IMR-90 (cell line): ENCODE measurements at regions not wholly inside any gene's neighbourhood (a gene's known extent, or its start where the extent isn't known, plus 50 kb on each side); places are given as distances from the start of the nearest gene placed in this dataset.

ENCODE experiments used
- ATAC-seq: fragments of 200-7000 bp; cut with Tn5 transposase; 2 replicates; pipeline ENCODE4 v1.9.1; 2020; ENCODE audit warnings: low read depth, mild to moderate bottlenecking, moderate library complexity
- BruUV-seq: library from RNA; stranded (reverse); fragments of 400-500 nt; replicated peaks from 2 replicates; lab custom pipeline; 2021; lab: Mats Ljungman, UMichigan
- CTCF ChIA-PET: fragments of 300-600 bp; formaldehyde crosslinking; extraction: SDS; loops from one replicate; lab custom pipeline; 2021; ENCODE audit warnings: antibody characterized with exemption; lab: Yijun Ruan, JAX
- POLR2A ChIA-PET: fragments of 300-600 bp; sonication (Branson Sonifier 250); formaldehyde crosslinking; loops from one replicate; lab custom pipeline; 2022; ENCODE audit warnings: antibody characterized with exemption; ENCODE audit not compliant: unreplicated experiment; lab: Charles Lee
- DNase-seq: peaks from one replicate; pipeline ENCODE4 v3.0.0; 2013
- H2AFZ ChIP-seq: replicated peaks from 2 replicates; pipeline ENCODE3; 2013; ENCODE audit warnings: low read length, mild to moderate bottlenecking; ENCODE audit not compliant: poor library complexity
- H2AK5ac ChIP-seq: 2 replicates; pipeline ENCODE4 v1.6.1; 2013; ENCODE audit warnings: low read depth, low read length, inconsistent platforms
- H2AK9ac ChIP-seq: replicated peaks from 2 replicates; pipeline ENCODE3; 2013; ENCODE audit warnings: mild to moderate bottlenecking, low read depth, low read length, moderate library complexity; ENCODE audit not compliant: poor library complexity
- H2BK120ac ChIP-seq: 2 replicates; pipeline ENCODE4 v1.6.1; 2013; ENCODE audit warnings: low read depth, low read length, inconsistent platforms
- H2BK15ac ChIP-seq: 3 replicates; pipeline ENCODE4 v1.6.1; 2013; ENCODE audit warnings: low read depth, low read length, inconsistent platforms
- H2BK20ac ChIP-seq: 2 replicates; pipeline ENCODE4 v1.6.1; 2013; ENCODE audit warnings: low read depth, mild to moderate bottlenecking, inconsistent platforms, low read length, moderate library complexity
- H2BK5ac ChIP-seq: 2 replicates; pipeline ENCODE4 v1.6.1; 2013; ENCODE audit warnings: mild to moderate bottlenecking, low read depth, low read length, inconsistent platforms; ENCODE audit not compliant: poor library complexity, severe bottlenecking
- H3K14ac ChIP-seq: replicated peaks from 2 replicates; pipeline ENCODE4 v1.6.1; 2013; ENCODE audit warnings: low read depth, low read length, inconsistent platforms
- H3K18ac ChIP-seq: 2 replicates; pipeline ENCODE4 v1.6.1; 2013; ENCODE audit warnings: low read depth, low read length, control low read depth
- H3K23ac ChIP-seq: 2 replicates; pipeline ENCODE4 v1.6.1; 2013; ENCODE audit warnings: low read depth, low read length, inconsistent platforms
- H3K27ac ChIP-seq: 2 replicates; pipeline ENCODE4 v1.5.1; 2013; ENCODE audit warnings: mild to moderate bottlenecking, control low read depth, low read length; ENCODE audit not compliant: insufficient read depth
- H3K27me3 ChIP-seq: 2 replicates; pipeline ENCODE4 v1.6.1; 2013; ENCODE audit warnings: low read length; ENCODE audit not compliant: control insufficient read depth, insufficient read depth
- H3K36me3 ChIP-seq: 2 replicates; pipeline ENCODE4 v1.6.1; 2013; ENCODE audit warnings: low read length, mixed read lengths; ENCODE audit not compliant: control insufficient read depth, insufficient read depth
- H3K4ac ChIP-seq: 2 replicates; pipeline ENCODE4 v1.6.1; 2013; ENCODE audit warnings: low read depth, low read length, inconsistent platforms
- H3K4me1 ChIP-seq: 2 replicates; pipeline ENCODE4 v1.6.1; 2013; ENCODE audit warnings: low read length, mixed read lengths; ENCODE audit not compliant: control insufficient read depth, insufficient read depth
- H3K4me2 ChIP-seq: 2 replicates; pipeline ENCODE4 v1.6.1; 2013; ENCODE audit warnings: low read depth, mild to moderate bottlenecking, control low read depth, low read length, moderate library complexity
- H3K4me3 ChIP-seq: 2 replicates; pipeline ENCODE4 v1.5.1; 2013; ENCODE audit warnings: low read depth, mild to moderate bottlenecking, control low read depth, low read length, moderate library complexity; ENCODE audit not compliant: insufficient read depth
- H3K56ac ChIP-seq: 2 replicates; pipeline ENCODE4 v1.6.1; 2013; ENCODE audit warnings: low read length, inconsistent platforms; ENCODE audit not compliant: insufficient read depth; ENCODE audit errors: extremely low read depth
- H3K79me1 ChIP-seq, 2 experiments: 2 replicates each; pipeline ENCODE4 v1.6.1; 2013; ENCODE audit warnings: low read length in 2 of 2, inconsistent platforms in 1 of 2, low read depth in 1 of 2
- H3K9ac ChIP-seq: 2 replicates; pipeline ENCODE4 v1.6.1; 2013; ENCODE audit warnings: low read depth, low read length, control low read depth
- H3K9me1 ChIP-seq: 2 replicates; pipeline ENCODE4 v1.6.1; 2013; ENCODE audit warnings: low read length, inconsistent platforms; ENCODE audit not compliant: insufficient read depth
- H3K9me3 ChIP-seq: 2 replicates; pipeline ENCODE4 v1.6.1; 2013; ENCODE audit warnings: low read length; ENCODE audit not compliant: control insufficient read depth, insufficient read depth
- H4K20me1 ChIP-seq: 2 replicates; pipeline ENCODE4 v1.6.1; 2013; ENCODE audit warnings: low read length, inconsistent platforms; ENCODE audit not compliant: insufficient read depth
- H4K5ac ChIP-seq: 2 replicates; pipeline ENCODE4 v1.6.1; 2013; ENCODE audit warnings: mild to moderate bottlenecking, low read depth, low read length, control low read depth
- H4K8ac ChIP-seq, 2 experiments: 2 replicates each; pipeline ENCODE4 v1.6.1; 2013; ENCODE audit warnings: low read depth in 2 of 2, low read length in 2 of 2, control low read depth in 1 of 2, inconsistent platforms in 1 of 2
- H4K91ac ChIP-seq: 2 replicates; pipeline ENCODE4 v1.6.1; 2013; ENCODE audit warnings: low read depth, low read length, inconsistent platforms; ENCODE audit not compliant: insufficient read depth
- BHLHE40 ChIP-seq: fragments of 150-350 bp; IDR thresholded peaks from 2 replicates; pipeline ENCODE4 v1.6.1; 2016; ENCODE audit warnings: mild to moderate bottlenecking, low read depth, low read length
- CHD1 ChIP-seq: IDR thresholded peaks from 2 replicates; pipeline ENCODE4 v1.6.1; 2012; ENCODE audit warnings: low read depth, low read length, improper control_type of control experiment
- FOS ChIP-seq: fragments of 150-350 bp; IDR thresholded peaks from 2 replicates; pipeline ENCODE4 v1.6.1; 2016; ENCODE audit warnings: low read depth, low read length
- MAFK ChIP-seq: IDR thresholded peaks from 2 replicates; pipeline ENCODE4 v1.6.1; 2012; ENCODE audit warnings: low read depth, low read length, improper control_type of control experiment
- MAZ ChIP-seq: IDR thresholded peaks from 2 replicates; pipeline ENCODE4 v1.6.1; 2012; ENCODE audit warnings: low read depth, mild to moderate bottlenecking, low read length, improper control_type of control experiment, moderate library complexity, borderline replicate concordance
- MXI1 ChIP-seq: IDR thresholded peaks from 2 replicates; pipeline ENCODE4 v1.6.1; 2012; ENCODE audit warnings: low read depth, mild to moderate bottlenecking, low read length, moderate library complexity, borderline replicate concordance
- NFE2L2 ChIP-seq: fragments of 150-350 bp; IDR thresholded peaks from 2 replicates; pipeline ENCODE4 v1.6.1; 2016; ENCODE audit warnings: low read depth, mild to moderate bottlenecking, low read length
- POLR2A ChIP-seq: IDR thresholded peaks from 2 replicates; pipeline ENCODE4 v1.6.1; 2012; ENCODE audit warnings: mild to moderate bottlenecking, low read depth, low read length
- RFX5 ChIP-seq: IDR thresholded peaks from 2 replicates; pipeline ENCODE4 v1.8.0; 2012; ENCODE audit warnings: low read depth, mild to moderate bottlenecking, low read length, moderate library complexity
- SMC3 ChIP-seq: fragments of 150-350 bp; IDR thresholded peaks from 2 replicates; pipeline ENCODE4 v1.6.1; 2016; ENCODE audit warnings: low read depth, mild to moderate bottlenecking, antibody characterized with exemption, low read length, moderate library complexity
- USF2 ChIP-seq: fragments of 150-350 bp; IDR thresholded peaks from 2 replicates; pipeline ENCODE4 v1.6.1; 2017; ENCODE audit warnings: mild to moderate bottlenecking, antibody characterized with exemption, low read length, low read depth
- WGBS, 2 experiments: methylation state at CpG; one replicate each; pipeline versions ENCODE4 v1.1.5 to v1.1.7; 2013; ENCODE audit warnings: missing lambda C conversion rate in 2 of 2; ENCODE audit not compliant: insufficient read length in 1 of 2; ENCODE audit errors: extremely low coverage in 2 of 2; 5-methylcytosine and 5-hydroxymethylcytosine counted together
- dilution Hi-C: fragments of 300-500 bp; cut with HindIII; formaldehyde crosslinking; loops from one replicate; pipeline ENCODE4 v1.14.3; 2018; ENCODE audit warnings: low sequenced_read_pairs; ENCODE audit not compliant: unreplicated experiment
- in situ Hi-C: fragments of 300-500 bp; cut with MboI; formaldehyde crosslinking; loops from 3 replicates; pipeline ENCODE4 v1.14.3; 2019; ENCODE audit warnings: low sequenced_read_pairs, inconsistent platforms, mixed read lengths
- intact Hi-C: fragments of 100-400 bp; cut with micrococcal nuclease; formaldehyde crosslinking; loops from 2 replicates; pipeline ENCODE4 v1.10.0; 2022
- TF ChIP-seq, protein P1 (sequence below): conservative IDR thresholded peaks from 2 replicates; pipeline ENCODE4 v1.5.1; 2012; ENCODE audit warnings: mild to moderate bottlenecking, low read depth, low read length, improper control_type of control experiment
- TF ChIP-seq, protein P2 (sequence below): fragments of 150-350 bp; IDR thresholded peaks from 2 replicates; pipeline ENCODE4 v1.6.1; 2016; ENCODE audit warnings: low read depth, mild to moderate bottlenecking, low read length, moderate library complexity, borderline replicate concordance

DNA sequence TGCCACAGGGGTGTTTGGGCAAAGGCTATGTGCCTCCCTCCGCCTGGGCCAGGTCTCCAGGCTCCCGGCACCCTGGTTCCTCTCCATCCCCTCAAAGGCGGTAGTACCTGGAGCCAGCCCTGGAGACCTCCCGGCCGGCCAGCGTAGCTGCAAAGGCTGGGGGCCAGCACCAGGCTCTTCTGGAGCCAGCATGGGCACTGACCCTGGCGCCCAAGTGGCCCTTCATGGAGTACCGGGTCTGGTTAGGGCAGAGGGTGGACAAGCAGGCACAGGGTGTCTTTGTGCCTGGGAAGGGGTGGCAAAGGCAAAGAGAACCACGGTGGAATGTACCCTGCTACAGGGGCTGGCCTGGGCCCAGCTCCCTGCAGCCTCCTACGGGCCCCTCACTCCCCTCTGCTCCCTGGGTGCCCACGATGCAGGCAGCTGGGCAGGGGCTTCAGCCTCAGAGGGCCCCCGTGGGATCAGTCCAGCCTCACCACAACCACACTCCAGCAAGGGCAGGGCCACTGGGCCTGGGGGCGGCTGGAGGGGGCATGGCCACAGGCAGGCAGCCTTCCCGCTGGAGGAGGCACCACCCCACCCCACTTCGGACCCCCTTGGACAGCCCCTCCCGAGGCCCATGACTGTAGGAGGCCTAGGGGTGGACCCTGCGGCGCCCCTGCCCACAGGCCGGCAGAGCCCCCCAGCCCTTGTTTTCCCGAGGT, 112.9 kb upstream of the NKX1-1 start:
- no peak for ATAC-seq
- H3K56ac ChIP-seq = no peak overlapping the region
- intact Hi-C loops (no loop called here), dilution Hi-C loops (no loop called here), in situ Hi-C loops (no loop called here)
- BruUV-seq = no TSS peak
- no peak overlapping the region for H2AK9ac ChIP-seq
- H3K4me3 ChIP-seq = no peak overlapping the region
- H2BK20ac ChIP-seq = no peak overlapping the region
- no peak overlapping the region for H3K18ac ChIP-seq
- H2BK15ac ChIP-seq = no peak overlapping the region
- POLR2A ChIA-PET = no interaction called here
- H3K4me2 ChIP-seq = no peak overlapping the region
- H3K23ac ChIP-seq = no peak overlapping the region
- H3K27ac ChIP-seq = no peak overlapping the region
- H4K5ac ChIP-seq = no peak overlapping the region
- no peak overlapping the region for H4K8ac ChIP-seq
- no peaks in the 10 kb centered on the region for H3K4me1 ChIP-seq
- CTCF ChIA-PET = no interaction called here
- no peaks in the 10 kb centered on the region for H3K9me1 ChIP-seq
- H3K9ac ChIP-seq = no peak overlapping the region
- no peaks in the 10 kb centered on the region for H3K36me3 ChIP-seq
- peaks cover 74% of the 10 kb centered on the region for H3K27me3 ChIP-seq
- no peak overlapping the region for H4K91ac ChIP-seq
- TF ChIP-seq FOS (no peak), NFE2L2 (no peak), SMC3 (no peak), CHD1 (no peak), MAFK (no peak), USF2 (no peak), MXI1 (no peak), POLR2A (no peak), RFX5 (no peak), MAZ (no peak), BHLHE40 (no peak)
- TF ChIP-seq, protein P1, sequence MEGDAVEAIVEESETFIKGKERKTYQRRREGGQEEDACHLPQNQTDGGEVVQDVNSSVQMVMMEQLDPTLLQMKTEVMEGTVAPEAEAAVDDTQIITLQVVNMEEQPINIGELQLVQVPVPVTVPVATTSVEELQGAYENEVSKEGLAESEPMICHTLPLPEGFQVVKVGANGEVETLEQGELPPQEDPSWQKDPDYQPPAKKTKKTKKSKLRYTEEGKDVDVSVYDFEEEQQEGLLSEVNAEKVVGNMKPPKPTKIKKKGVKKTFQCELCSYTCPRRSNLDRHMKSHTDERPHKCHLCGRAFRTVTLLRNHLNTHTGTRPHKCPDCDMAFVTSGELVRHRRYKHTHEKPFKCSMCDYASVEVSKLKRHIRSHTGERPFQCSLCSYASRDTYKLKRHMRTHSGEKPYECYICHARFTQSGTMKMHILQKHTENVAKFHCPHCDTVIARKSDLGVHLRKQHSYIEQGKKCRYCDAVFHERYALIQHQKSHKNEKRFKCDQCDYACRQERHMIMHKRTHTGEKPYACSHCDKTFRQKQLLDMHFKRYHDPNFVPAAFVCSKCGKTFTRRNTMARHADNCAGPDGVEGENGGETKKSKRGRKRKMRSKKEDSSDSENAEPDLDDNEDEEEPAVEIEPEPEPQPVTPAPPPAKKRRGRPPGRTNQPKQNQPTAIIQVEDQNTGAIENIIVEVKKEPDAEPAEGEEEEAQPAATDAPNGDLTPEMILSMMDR = no peak
- TF ChIP-seq, protein P2, sequence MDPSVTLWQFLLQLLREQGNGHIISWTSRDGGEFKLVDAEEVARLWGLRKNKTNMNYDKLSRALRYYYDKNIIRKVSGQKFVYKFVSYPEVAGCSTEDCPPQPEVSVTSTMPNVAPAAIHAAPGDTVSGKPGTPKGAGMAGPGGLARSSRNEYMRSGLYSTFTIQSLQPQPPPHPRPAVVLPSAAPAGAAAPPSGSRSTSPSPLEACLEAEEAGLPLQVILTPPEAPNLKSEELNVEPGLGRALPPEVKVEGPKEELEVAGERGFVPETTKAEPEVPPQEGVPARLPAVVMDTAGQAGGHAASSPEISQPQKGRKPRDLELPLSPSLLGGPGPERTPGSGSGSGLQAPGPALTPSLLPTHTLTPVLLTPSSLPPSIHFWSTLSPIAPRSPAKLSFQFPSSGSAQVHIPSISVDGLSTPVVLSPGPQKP = no peak
- H3K14ac ChIP-seq = no peak overlapping the region
- no peak overlapping the region for H2AFZ ChIP-seq
- H3K79me1 ChIP-seq = no peaks in the 10 kb centered on the region
- H3K9me3 ChIP-seq = peaks cover 6% of the 10 kb centered on the region; the same call in 1 of the 2 replicates
- no peak overlapping the region for H2BK120ac ChIP-seq
- H2BK5ac ChIP-seq = no peak overlapping the region
- no peaks in the 10 kb centered on the region for H4K20me1 ChIP-seq
- 83% methylated on average over 2 of the region's 20 CpGs; no CpG with 5 or more reads in 1 of the 2 experiments for WGBS, 2 experiments
- no peak overlapping the region for H2AK5ac ChIP-seq
- no peak overlapping the region for H3K4ac ChIP-seq
- no peak for DNase-seq
